ENCODE measurements at regions not wholly inside any gene's neighbourhood (a gene's known extent, or its start where the extent isn't known, plus 50 kb on each side); places are given as distances from the start of the nearest gene placed in this dataset.

- H3K4me3 Mint-ChIP-seq = no peak overlapping the region
- H3K27me3 Mint-ChIP-seq = peaks cover 0 to 4% of the 10 kb centered on the region in 2 donors
- DNase-seq = no peak
- H3K27ac Mint-ChIP-seq = no peak overlapping the region
- H3K4me1 Mint-ChIP-seq = no peaks in the 10 kb centered on the region
- no peaks in the 10 kb centered on the region for H3K36me3 Mint-ChIP-seq
- H3K9me3 Mint-ChIP-seq = no peaks in the 10 kb centered on the region
- ATAC-seq (replicated peaks) = no peak
Measured at GRCh38 chr5:38710627-38711026, 135.2 kb upstream of the OSMR start.

- Mint-ChIP-seq H3K9me3 (no peaks in the 10 kb centered on the region), H3K27ac (no peak overlapping the region), H3K36me3 (no peaks in the 10 kb centered on the region), H3K4me1 (no peaks in the 10 kb centered on the region), H3K4me3 (no peak overlapping the region), H3K27me3 (peaks cover 0 to 4% of the 10 kb centered on the region in 2 donors)
- ATAC-seq (replicated peaks) (no peak), DNase-seq (no peak)
Measured at GRCh38 chr5:38712391-38712790, 133.4 kb upstream of the OSMR start.

- DNase-seq = no peak
- no peak overlapping the region for H3K27ac Mint-ChIP-seq
- H3K36me3 Mint-ChIP-seq = no peaks in the 10 kb centered on the region
- H3K4me3 Mint-ChIP-seq = no peak overlapping the region
- peaks cover 0 to 4% of the 10 kb centered on the region in 2 donors for H3K27me3 Mint-ChIP-seq
- no peaks in the 10 kb centered on the region for H3K4me1 Mint-ChIP-seq
- peaks cover 0 to 1% of the 10 kb centered on the region in 2 donors for H3K9me3 Mint-ChIP-seq
- ATAC-seq (replicated peaks) = no peak
Measured at GRCh38 chr5:38714240-38714639, 131.6 kb upstream of the OSMR start.

GRCh38 chr5:38714703-38715355 lies 131.0 kb upstream of the OSMR start:
- no peaks in the 10 kb centered on the region for H3K36me3 Mint-ChIP-seq
- no peak for ATAC-seq (replicated peaks)

GRCh38 chr5:38715696-38716095 lies 130.1 kb upstream of the OSMR start:
- Mint-ChIP-seq H3K36me3 (no peaks in the 10 kb centered on the region), H3K27me3 (peaks cover 0 to 4% of the 10 kb centered on the region in 2 donors), H3K27ac (no peak overlapping the region), H3K4me3 (no peak overlapping the region), H3K4me1 (no peaks in the 10 kb centered on the region), H3K9me3 (peaks cover under 1 to 3% of the 10 kb centered on the region in 2 donors)
- no peak for ATAC-seq (replicated peaks)
- DNase-seq = no peak

More at GRCh38 chr5:38714703-38715355, 131.0 kb upstream of the OSMR start:
- no peak for DNase-seq
- Mint-ChIP-seq H3K9me3 (peaks cover 0 to 1% of the 10 kb centered on the region in 2 donors), H3K4me3 (no peak overlapping the region), H3K27ac (no peak overlapping the region), H3K27me3 (peaks cover 0 to 4% of the 10 kb centered on the region in 2 donors), H3K4me1 (no peaks in the 10 kb centered on the region)

GRCh38 chr5:38716516-38716915 lies 129.3 kb upstream of the OSMR start:
- Mint-ChIP-seq H3K36me3 (no peaks in the 10 kb centered on the region), H3K27ac (no peak overlapping the region), H3K9me3 (peaks cover 3 to 5% of the 10 kb centered on the region in 2 donors), H3K4me1 (no peaks in the 10 kb centered on the region), H3K27me3 (peaks cover 0 to 4% of the 10 kb centered on the region in 2 donors), H3K4me3 (no peak overlapping the region)
- no peak for ATAC-seq (replicated peaks)
- no peak for DNase-seq

- DNase-seq = no peak
- H3K27me3 Mint-ChIP-seq = no peaks in the 10 kb centered on the region
- H3K27ac Mint-ChIP-seq = no peak overlapping the region
- H3K36me3 Mint-ChIP-seq = no peaks in the 10 kb centered on the region
- peaks cover 3 to 5% of the 10 kb centered on the region in 2 donors for H3K9me3 Mint-ChIP-seq
- H3K4me1 Mint-ChIP-seq = no peaks in the 10 kb centered on the region
- H3K4me3 Mint-ChIP-seq = no peak overlapping the region
- ATAC-seq (replicated peaks) = no peak
Measured at GRCh38 chr5:38718771-38719391, 126.9 kb upstream of the OSMR start.

- Mint-ChIP-seq H3K36me3 (no peaks in the 10 kb centered on the region), H3K27ac (no peak overlapping the region), H3K27me3 (no peaks in the 10 kb centered on the region), H3K4me1 (no peaks in the 10 kb centered on the region), H3K4me3 (no peak overlapping the region), H3K9me3 (peaks cover 3 to 5% of the 10 kb centered on the region in 2 donors)
- DNase-seq (no peak), ATAC-seq (replicated peaks) (no peak)
Measured at GRCh38 chr5:38719403-38719802, 126.4 kb upstream of the OSMR start.

GRCh38 chr5:38719916-38720315 lies 125.9 kb upstream of the OSMR start:
- Mint-ChIP-seq H3K36me3 (no peaks in the 10 kb centered on the region), H3K27me3 (no peaks in the 10 kb centered on the region), H3K27ac (no peak overlapping the region), H3K4me3 (no peak overlapping the region), H3K9me3 (peaks cover 3 to 5% of the 10 kb centered on the region in 2 donors), H3K4me1 (no peaks in the 10 kb centered on the region)
- DNase-seq (no peak), ATAC-seq (replicated peaks) (no peak)

GRCh38 chr5:38720554-38721361 lies 125.1 kb upstream of the OSMR start:
- no peak for ATAC-seq (replicated peaks)
- H3K36me3 Mint-ChIP-seq = no peaks in the 10 kb centered on the region
- no peaks in the 10 kb centered on the region for H3K27me3 Mint-ChIP-seq
- peaks cover 3 to 5% of the 10 kb centered on the region in 2 donors for H3K9me3 Mint-ChIP-seq
- H3K4me1 Mint-ChIP-seq = no peaks in the 10 kb centered on the region
- H3K27ac Mint-ChIP-seq = no peak overlapping the region
- DNase-seq = no peak
- H3K4me3 Mint-ChIP-seq = no peak overlapping the region

- peaks cover 3 to 8% of the 10 kb centered on the region in 2 donors for H3K9me3 Mint-ChIP-seq
- DNase-seq (no peak), ATAC-seq (replicated peaks) (no peak)
- no peaks in the 10 kb centered on the region for H3K4me1 Mint-ChIP-seq
- H3K4me3 Mint-ChIP-seq = no peak overlapping the region
- no peak overlapping the region for H3K27ac Mint-ChIP-seq
- H3K27me3 Mint-ChIP-seq = no peaks in the 10 kb centered on the region
- no peaks in the 10 kb centered on the region for H3K36me3 Mint-ChIP-seq
Measured at GRCh38 chr5:38722918-38723317, 122.9 kb upstream of the OSMR start.

GRCh38 chr5:38723426-38723825 lies 122.4 kb upstream of the OSMR start:
- H3K27ac Mint-ChIP-seq = no peak overlapping the region
- H3K27me3 Mint-ChIP-seq = no peaks in the 10 kb centered on the region
- H3K4me3 Mint-ChIP-seq = no peak overlapping the region
- ATAC-seq (replicated peaks) (no peak), DNase-seq (no peak)
- no peaks in the 10 kb centered on the region for H3K4me1 Mint-ChIP-seq
- H3K36me3 Mint-ChIP-seq = no peaks in the 10 kb centered on the region
- peaks cover 3 to 7% of the 10 kb centered on the region in 2 donors for H3K9me3 Mint-ChIP-seq

- ATAC-seq (replicated peaks) (no peak), DNase-seq (no peak)
- peaks cover 3 to 7% of the 10 kb centered on the region in 2 donors for H3K9me3 Mint-ChIP-seq
- no peaks in the 10 kb centered on the region for H3K4me1 Mint-ChIP-seq
- no peaks in the 10 kb centered on the region for H3K36me3 Mint-ChIP-seq
- no peaks in the 10 kb centered on the region for H3K27me3 Mint-ChIP-seq
- no peak overlapping the region for H3K4me3 Mint-ChIP-seq
- H3K27ac Mint-ChIP-seq = no peak overlapping the region
Measured at GRCh38 chr5:38724301-38725030, 121.3 kb upstream of the OSMR start.

GRCh38 chr5:38725371-38725865 lies 120.4 kb upstream of the OSMR start:
- ATAC-seq (replicated peaks) (no peak), DNase-seq (no peak)
- no peak overlapping the region for H3K4me3 Mint-ChIP-seq
- H3K4me1 Mint-ChIP-seq = no peaks in the 10 kb centered on the region
- no peaks in the 10 kb centered on the region for H3K36me3 Mint-ChIP-seq
- no peak overlapping the region for H3K27ac Mint-ChIP-seq
- H3K27me3 Mint-ChIP-seq = no peaks in the 10 kb centered on the region
- H3K9me3 Mint-ChIP-seq = peaks cover 3 to 7% of the 10 kb centered on the region in 2 donors
